WERI-Rb-1 (cell line): ENCODE measurements at regions not wholly inside any gene's neighbourhood (a gene's known extent, or its start where the extent isn't known, plus 50 kb on each side); places are given as distances from the start of the nearest gene placed in this dataset.

Source experiments
- DNase-seq: peaks from one replicate; pipeline ENCODE4 v3.0.0-alpha.2; 2020
- H3K27ac ChIP-seq: fragments of 250-450 bp; sonication (Bioruptor Pico); 2 replicates; pipeline ENCODE4 v1.5.1; 2020; ENCODE audit warnings: mild to moderate bottlenecking, moderate library complexity
- H3K27me3 ChIP-seq: fragments of 250-450 bp; sonication (Bioruptor Pico); 2 replicates; pipeline ENCODE4 v1.5.1; 2021; ENCODE audit warnings: mild to moderate bottlenecking, low read depth, moderate library complexity; ENCODE audit not compliant: insufficient read depth, severe bottlenecking
- H3K36me3 ChIP-seq: fragments of 250-450 bp; sonication (Bioruptor Pico); 2 replicates; pipeline ENCODE4 v1.5.1; 2020; ENCODE audit warnings: mild to moderate bottlenecking, moderate library complexity
- H3K4me3 ChIP-seq: 2 replicates; pipeline ENCODE4 v1.5.1; 2011; ENCODE audit warnings: low read depth, mild to moderate bottlenecking, control low read depth, low read length
- H3K9me3 ChIP-seq: fragments of 250-450 bp; sonication (Bioruptor Pico); 2 replicates; pipeline ENCODE4 v1.5.1; 2021; ENCODE audit warnings: mild to moderate bottlenecking, moderate library complexity; ENCODE audit not compliant: severe bottlenecking
- TF ChIP-seq, protein P1 (sequence below): IDR thresholded peaks from 2 replicates; pipeline ENCODE4 v1.5.1; 2011; ENCODE audit warnings: low read depth, mild to moderate bottlenecking, control low read depth, inconsistent platforms, low read length

DNA sequence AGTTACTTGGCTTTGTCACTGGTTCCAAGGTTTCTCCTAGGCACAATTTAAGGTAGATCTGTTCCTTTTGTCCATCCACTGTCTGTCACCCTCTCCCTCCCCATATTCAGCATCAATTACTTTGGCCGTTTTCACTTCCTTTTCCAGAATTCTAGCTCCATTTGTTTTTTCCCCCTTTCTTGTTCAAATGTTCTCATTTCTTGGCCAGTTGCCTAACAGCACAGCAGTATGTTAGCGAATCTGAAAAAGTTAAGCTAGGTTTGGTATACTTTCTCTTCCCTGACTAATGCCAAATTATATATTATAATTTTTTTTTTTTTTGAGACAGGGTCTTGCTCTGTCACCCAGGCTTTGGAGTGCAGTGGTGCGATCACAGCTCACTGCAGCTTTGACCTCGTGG is 409.1 kb upstream of the TEX13C start:
- H3K4me3 ChIP-seq: no peak overlapping the region
- TF ChIP-seq, protein P1, sequence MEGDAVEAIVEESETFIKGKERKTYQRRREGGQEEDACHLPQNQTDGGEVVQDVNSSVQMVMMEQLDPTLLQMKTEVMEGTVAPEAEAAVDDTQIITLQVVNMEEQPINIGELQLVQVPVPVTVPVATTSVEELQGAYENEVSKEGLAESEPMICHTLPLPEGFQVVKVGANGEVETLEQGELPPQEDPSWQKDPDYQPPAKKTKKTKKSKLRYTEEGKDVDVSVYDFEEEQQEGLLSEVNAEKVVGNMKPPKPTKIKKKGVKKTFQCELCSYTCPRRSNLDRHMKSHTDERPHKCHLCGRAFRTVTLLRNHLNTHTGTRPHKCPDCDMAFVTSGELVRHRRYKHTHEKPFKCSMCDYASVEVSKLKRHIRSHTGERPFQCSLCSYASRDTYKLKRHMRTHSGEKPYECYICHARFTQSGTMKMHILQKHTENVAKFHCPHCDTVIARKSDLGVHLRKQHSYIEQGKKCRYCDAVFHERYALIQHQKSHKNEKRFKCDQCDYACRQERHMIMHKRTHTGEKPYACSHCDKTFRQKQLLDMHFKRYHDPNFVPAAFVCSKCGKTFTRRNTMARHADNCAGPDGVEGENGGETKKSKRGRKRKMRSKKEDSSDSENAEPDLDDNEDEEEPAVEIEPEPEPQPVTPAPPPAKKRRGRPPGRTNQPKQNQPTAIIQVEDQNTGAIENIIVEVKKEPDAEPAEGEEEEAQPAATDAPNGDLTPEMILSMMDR: no peak
- H3K27ac ChIP-seq: no peak overlapping the region
- no peak for DNase-seq
- no peaks in the 10 kb centered on the region for H3K9me3 ChIP-seq
- H3K36me3 ChIP-seq: no peaks in the 10 kb centered on the region
- H3K27me3 ChIP-seq: peaks cover 7% of the 10 kb centered on the region

DNA sequence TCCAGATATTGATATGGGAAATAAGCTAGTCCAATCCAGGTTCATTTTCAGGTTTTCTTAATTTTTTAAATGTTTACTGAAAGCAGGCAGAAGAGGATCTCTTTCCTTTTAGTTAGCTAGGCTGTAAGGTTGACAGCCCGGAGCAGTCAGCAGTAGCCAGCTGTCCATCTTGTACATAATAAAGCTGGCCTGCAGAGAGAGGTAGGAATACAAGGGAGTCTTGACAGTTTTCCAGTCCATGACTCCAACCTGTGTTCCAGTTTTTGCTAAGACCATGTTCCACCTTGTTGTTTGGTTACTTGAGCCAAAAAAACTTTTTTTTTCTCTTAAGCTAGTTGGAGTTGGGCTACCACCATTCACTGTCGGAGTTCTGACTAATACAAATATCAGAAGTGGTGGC is 402.7 kb upstream of the TEX13C start:
- no peak for DNase-seq
- peaks cover 8% of the 10 kb centered on the region for H3K27me3 ChIP-seq
- no peaks in the 10 kb centered on the region for H3K9me3 ChIP-seq
- H3K36me3 ChIP-seq: no peaks in the 10 kb centered on the region
- no peak overlapping the region for H3K4me3 ChIP-seq
- TF ChIP-seq, protein P1: no peak
- H3K27ac ChIP-seq: no peak overlapping the region

DNA sequence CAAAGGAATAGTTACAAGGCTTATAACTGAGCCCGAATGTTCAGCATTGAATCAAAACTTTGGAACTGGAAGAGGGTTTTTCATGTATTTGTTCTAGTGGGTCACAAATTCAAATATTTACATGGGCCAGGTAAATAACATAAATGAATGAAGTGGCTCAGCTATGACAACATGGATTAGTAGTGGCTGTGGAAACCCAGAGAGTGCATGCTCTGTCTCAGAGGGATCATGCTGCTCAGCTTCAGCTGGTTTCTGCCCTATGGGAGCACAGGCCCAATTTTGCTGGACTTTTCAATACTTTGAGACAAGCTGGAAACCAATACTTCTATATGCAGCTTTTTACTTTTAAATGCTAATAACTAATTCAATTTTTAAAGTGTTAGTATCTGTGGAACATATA is 394.0 kb upstream of the TEX13C start:
- Histone ChIP-seq H3K27me3 (peaks cover 25% of the 10 kb centered on the region), H3K9me3 (no peaks in the 10 kb centered on the region), H3K36me3 (no peaks in the 10 kb centered on the region), H3K4me3 (no peak overlapping the region), H3K27ac (no peak overlapping the region)
- TF ChIP-seq, protein P1: no peak
- DNase-seq: no peak

DNA sequence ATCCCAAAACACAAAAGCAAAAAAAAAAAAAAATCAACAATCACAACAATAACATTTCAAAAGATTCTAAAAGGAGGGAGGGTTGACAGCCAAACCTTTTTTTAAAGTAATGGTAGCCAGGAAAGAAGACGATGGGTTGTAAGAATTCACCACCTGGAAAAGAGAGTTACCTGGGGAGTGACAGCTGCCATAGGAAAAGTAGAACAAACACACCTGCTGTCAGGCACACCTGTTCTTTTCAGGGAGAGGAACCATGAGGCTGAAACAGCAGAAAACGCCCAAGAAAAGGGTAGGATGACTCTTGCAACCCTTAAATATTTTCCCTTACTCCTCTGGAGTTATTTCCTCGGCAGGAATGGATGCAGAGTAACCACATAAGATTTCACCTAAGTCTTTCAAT is 388.4 kb upstream of the TEX13C start:
- H3K4me3 ChIP-seq: no peak overlapping the region
- TF ChIP-seq, protein P1: no peak
- DNase-seq: no peak
- H3K9me3 ChIP-seq: no peaks in the 10 kb centered on the region
- H3K27me3 ChIP-seq: peaks cover 29% of the 10 kb centered on the region
- H3K36me3 ChIP-seq: no peaks in the 10 kb centered on the region
- H3K27ac ChIP-seq: no peak overlapping the region

DNA sequence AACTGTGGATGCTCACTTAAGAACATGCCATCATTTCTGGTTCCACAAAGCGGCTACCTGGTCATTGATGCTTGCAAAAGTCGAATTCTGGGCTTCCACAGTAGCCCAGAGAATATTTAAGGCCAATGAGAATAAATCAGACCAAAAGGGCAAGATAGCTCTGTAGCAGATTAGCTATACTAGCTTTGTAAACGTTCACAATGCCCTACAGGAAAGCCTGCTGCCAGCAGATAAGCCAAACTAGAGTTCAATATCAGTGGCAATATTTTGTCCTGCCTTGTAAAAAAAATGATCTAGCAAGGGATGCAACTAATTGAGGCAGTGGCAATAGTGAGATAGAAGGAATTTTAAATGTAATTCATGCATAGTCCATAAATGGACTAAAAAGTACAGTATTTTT is 387.7 kb upstream of the TEX13C start:
- TF ChIP-seq, protein P1: no peak
- Histone ChIP-seq H3K27ac (no peak overlapping the region), H3K4me3 (no peak overlapping the region), H3K36me3 (no peaks in the 10 kb centered on the region), H3K9me3 (no peaks in the 10 kb centered on the region), H3K27me3 (peaks cover 35% of the 10 kb centered on the region)
- no peak for DNase-seq

DNA sequence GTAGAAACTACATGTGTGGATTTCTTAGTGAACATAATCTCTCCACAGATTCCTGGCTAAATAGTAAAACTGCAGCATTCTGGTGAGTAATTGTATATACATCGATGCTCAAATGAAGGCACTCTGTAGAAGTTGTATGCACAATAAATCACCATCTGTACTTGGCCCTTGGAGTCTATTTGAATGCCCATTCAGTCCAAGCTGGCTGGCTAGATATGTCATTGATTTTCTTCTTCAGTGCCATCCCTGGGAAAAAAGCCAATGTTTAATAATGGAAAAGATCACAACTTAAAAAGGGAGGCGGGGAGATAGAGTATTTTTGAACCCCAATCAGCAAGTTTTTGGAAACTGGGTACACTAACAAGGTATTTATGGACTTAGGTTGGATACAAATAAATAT is 381.0 kb upstream of the TEX13C start:
- H3K9me3 ChIP-seq: no peaks in the 10 kb centered on the region
- peaks cover 40% of the 10 kb centered on the region for H3K27me3 ChIP-seq
- no peaks in the 10 kb centered on the region for H3K36me3 ChIP-seq
- DNase-seq: no peak
- H3K27ac ChIP-seq: no peak overlapping the region
- H3K4me3 ChIP-seq: no peak overlapping the region
- TF ChIP-seq, protein P1: no peak
